ENCODE measurements at regions not wholly inside any gene's neighbourhood (a gene's known extent, or its start where the extent isn't known, plus 50 kb on each side); places are given as distances from the start of the nearest gene placed in this dataset.
"Not testable (repeated sequence)": the region's sequence is repeated elsewhere in the genome, so short reads cannot be mapped to it uniquely, and the experiment has no call there.

- DNase-seq (ENCODE audit: low read depth): no peak
- TF ChIP-seq CTCF (conservative IDR thresholded peaks at IDR 0.05; ENCODE audit: low read depth, low read length): no peak
- no peak overlapping the region for H3K4me3 ChIP-seq (ENCODE audit: low read length)
These were observed 908.5 kb upstream of the ATXN7L3B start for GRCh38 chr12:73629171-73629570.

- no peak for TF ChIP-seq CTCF (conservative IDR thresholded peaks at IDR 0.05; ENCODE audit: low read depth, low read length)
- DNase-seq (ENCODE audit: low read depth): no peak
- H3K4me3 ChIP-seq (ENCODE audit: low read length): no peak overlapping the region
These were observed 907.5 kb upstream of the ATXN7L3B start for GRCh38 chr12:73629893-73630831.

- H3K4me3 ChIP-seq (ENCODE audit: low read length): no peak overlapping the region
- no peak for TF ChIP-seq CTCF (conservative IDR thresholded peaks at IDR 0.05; ENCODE audit: low read depth, low read length)
- no peak for DNase-seq (ENCODE audit: low read depth)
These were observed 905.4 kb upstream of the ATXN7L3B start for GRCh38 chr12:73632191-73632590.

- DNase-seq (ENCODE audit: low read depth): no peak
- H3K4me3 ChIP-seq (ENCODE audit: low read length): no peak overlapping the region
- no peak for TF ChIP-seq CTCF (conservative IDR thresholded peaks at IDR 0.05; ENCODE audit: low read depth, low read length)
These were observed 905.0 kb upstream of the ATXN7L3B start for GRCh38 chr12:73632661-73633060.

- H3K4me3 ChIP-seq (ENCODE audit: low read length); DNase-seq (ENCODE audit: low read depth): not testable (repeated sequence)
These were observed 898.2 kb upstream of the ATXN7L3B start for GRCh38 chr12:73639397-73639796.

- no peak for DNase-seq (ENCODE audit: low read depth)
- no peak for TF ChIP-seq CTCF (conservative IDR thresholded peaks at IDR 0.05; ENCODE audit: low read depth, low read length)
- no peak overlapping the region for H3K4me3 ChIP-seq (ENCODE audit: low read length)
These were observed 881.3 kb upstream of the ATXN7L3B start for GRCh38 chr12:73656375-73656774.

GRCh38 chr12:73659802-73660201 lies 877.8 kb upstream of the ATXN7L3B start:
- H3K4me3 ChIP-seq (ENCODE audit: low read length): no peak overlapping the region
- peak; percentile 21 for DNase-seq (ENCODE audit: low read depth)

More at GRCh38 chr12:73659802-73660201, 877.8 kb upstream of the ATXN7L3B start:
- no peak for TF ChIP-seq CTCF (conservative IDR thresholded peaks at IDR 0.05; ENCODE audit: low read depth, low read length)

All from retinal pigment epithelial cell (primary cell).